GOT3 (cell line): ENCODE measurements at regions not wholly inside any gene's neighbourhood (a gene's known extent, or its start where the extent isn't known, plus 50 kb on each side); places are given as distances from the start of the nearest gene placed in this dataset.

Source experiments
- DNase-seq: peaks from one replicate; lab custom pipeline; 2025; ENCODE audit warnings: mixed read lengths; lab: John Stamatoyannopoulos, UW

GRCh38 chr3:159929171-159930141 is 59.2 kb upstream of the IL12A start:
- DNase-seq: peak; percentile 35

GRCh38 chr3:159934216-159934615 is 54.4 kb upstream of the IL12A start:
- no peak for DNase-seq

GRCh38 chr3:159936541-159936940 is 52.1 kb upstream of the IL12A start:
- DNase-seq: no peak

- no peak for DNase-seq
Measured at GRCh38 chr3:159937561-159938166, 51.0 kb upstream of the IL12A start.

GRCh38 chr3:159938714-159939113 is 49.9 kb upstream of the IL12A start:
- DNase-seq: no peak
